Right ventricle myocardium superior (tissue), 1 donor: ENCODE measurements at regions not wholly inside any gene's neighbourhood (a gene's known extent, or its start where the extent isn't known, plus 50 kb on each side); places are given as distances from the start of the nearest gene placed in this dataset.
"Not testable (repeated sequence)": the region's sequence is repeated elsewhere in the genome, so short reads cannot be mapped to it uniquely, and the experiment has no call there.

Experiments used
- ATAC-seq: fragments of 200-7000 bp; cut with Tn5 transposase; one replicate; pipeline ENCODE4 v1.9.1; 2020; ENCODE audit warnings: mild to moderate bottlenecking; ENCODE audit not compliant: poor library complexity
- DNase-seq: peaks from one replicate; pipeline ENCODE4 v3.0.0-alpha.2; 2020
- intact Hi-C: fragments of 100-400 bp; cut with DNase I; formaldehyde crosslinking; loops from one replicate; pipeline ENCODE4 v1.11.2; 2022
- donor health status: DM: no; HTN: yes; CAD: no; lungs with severe emphysema.

- intact Hi-C loops, result no loop called here
- peak; percentile 88 for DNase-seq
Observed at GRCh38 chr20:25859649-25860530, 163.2 kb upstream of the ZNF337 start.

GRCh38 chr20:25858495-25859425, 162.1 kb upstream of the ZNF337 start:
- ATAC-seq (no peak), DNase-seq (no peak)
- intact Hi-C loops, result no loop called here

More at GRCh38 chr20:25859649-25860530, 163.2 kb upstream of the ZNF337 start:
- peak; percentile 79 for ATAC-seq

- intact Hi-C loops, DNase-seq, ATAC-seq: not testable (repeated sequence)
Observed at GRCh38 chr20:25857091-25857788, 160.6 kb upstream of the ZNF337 start.

- ATAC-seq (no peak), DNase-seq (no peak)
- intact Hi-C loops, result no loop called here
Observed at GRCh38 chr20:25856256-25856884, 159.7 kb upstream of the ZNF337 start.

GRCh38 chr20:25855451-25856156, 159.0 kb upstream of the ZNF337 start:
- DNase-seq, ATAC-seq, intact Hi-C loops: not testable (repeated sequence)

GRCh38 chr20:25854666-25855065, 158.0 kb upstream of the ZNF337 start:
- intact Hi-C loops, DNase-seq, ATAC-seq: not testable (repeated sequence)

- ATAC-seq (peak; percentile 94), DNase-seq (peak; percentile 91)
- intact Hi-C loops, result not testable (repeated sequence)
Observed at GRCh38 chr20:25853718-25854388, 157.2 kb upstream of the ZNF337 start.

GRCh38 chr20:25852968-25853717, 156.5 kb upstream of the ZNF337 start:
- peak; percentile 38 for ATAC-seq
- intact Hi-C loops, DNase-seq: not testable (repeated sequence)

- intact Hi-C loops, ATAC-seq, DNase-seq: not testable (repeated sequence)
Observed at GRCh38 chr20:25850133-25850532, 153.5 kb upstream of the ZNF337 start.

- DNase-seq (no peak), ATAC-seq (no peak)
- intact Hi-C loops, result no loop called here
Observed at GRCh38 chr20:25848222-25848621, 151.6 kb upstream of the ZNF337 start.

GRCh38 chr20:25844640-25845039, 148.0 kb upstream of the ZNF337 start:
- ATAC-seq, result peak; percentile 49
- intact Hi-C loops, DNase-seq: not testable (repeated sequence)

GRCh38 chr20:25813511-25813910, 116.9 kb upstream of the ZNF337 start:
- DNase-seq, ATAC-seq, intact Hi-C loops: not testable (repeated sequence)

GRCh38 chr20:25798174-25798993, 101.7 kb upstream of the ZNF337 start:
- DNase-seq, intact Hi-C loops: not testable (repeated sequence)
- peak; percentile 80 for ATAC-seq

- DNase-seq, ATAC-seq, intact Hi-C loops: not testable (repeated sequence)
Observed at GRCh38 chr20:25797062-25797461, 100.4 kb upstream of the ZNF337 start.

- DNase-seq, intact Hi-C loops, ATAC-seq: not testable (repeated sequence)
Observed at GRCh38 chr20:25777241-25777640, 80.6 kb upstream of the ZNF337 start.
